Peyer's patch (tissue), 4 donors: ENCODE measurements at regions not wholly inside any gene's neighbourhood (a gene's known extent, or its start where the extent isn't known, plus 50 kb on each side); places are given as distances from the start of the nearest gene placed in this dataset.

Experiments used
- DNase-seq, 3 donors: peaks; one replicate each; pipeline ENCODE4 v3.0.0-alpha.2; 2017 to 2019
- H3K27ac ChIP-seq, 4 donors: fragments of 200-600 bp; sonication (generic); one replicate each; pipeline ENCODE4 v1.5.1; 2016 to 2019
- H3K27me3 ChIP-seq, 2 donors: fragments of 200-600 bp; sonication (generic); one replicate each; pipeline ENCODE4 v1.5.1; 2019
- H3K36me3 ChIP-seq, 3 donors: fragments of 200-600 bp; sonication (generic); one replicate each; pipeline ENCODE4 v1.5.1; 2016 to 2019
- H3K4me1 ChIP-seq, 4 donors: fragments of 200-600 bp; sonication (generic); one replicate each; pipeline ENCODE4 v1.5.1; 2016 to 2019
- H3K4me3 ChIP-seq, 4 donors: fragments of 200-600 bp; sonication (generic); 1 replicate in 3 of 4; 2 replicates in 1 of 4; pipeline ENCODE4 v1.5.1; 2016 to 2019; ENCODE audit warnings: mild to moderate bottlenecking in 1 of 4
- H3K9me3 ChIP-seq, 4 donors: fragments of 200-600 bp; sonication (generic); one replicate each; pipeline ENCODE4 v1.5.1; 2016 to 2019; ENCODE audit warnings: mild to moderate bottlenecking in 1 of 4
- CTCF ChIP-seq, 6 experiments: fragments of 450-650 bp in 4 of 6; fragments of 200-600 bp in 2 of 6; sonication (generic) in 1 of 6; IDR thresholded peaks; one replicate each; pipeline ENCODE4 v1.5.1; 2017 to 2019; ENCODE audit warnings: antibody characterized with exemption in 6 of 6, mild to moderate bottlenecking in 3 of 6, moderate library complexity in 1 of 6
- POLR2A ChIP-seq, 2 donors: fragments of 450-650 bp; IDR thresholded peaks; one replicate each; pipeline ENCODE4 v1.5.1; 2017; ENCODE audit warnings: antibody characterized with exemption in 2 of 2, mild to moderate bottlenecking in 2 of 2, moderate library complexity in 2 of 2

- TF ChIP-seq POLR2A (IDR thresholded peaks at IDR 0.05) (no peak), CTCF (IDR thresholded peaks at IDR 0.05) (no peak)
- Histone ChIP-seq H3K27ac (no peak overlapping the region), H3K36me3 (no peaks in the 10 kb centered on the region), H3K4me3 (no peak overlapping the region), H3K27me3 (no peaks in the 10 kb centered on the region), H3K4me1 (no peaks in the 10 kb centered on the region), H3K9me3 (peaks cover 0 to 4% (median 0%) of the 10 kb centered on the region in 4 donors)
- DNase-seq = no peak
These were observed 991.4 kb upstream of the SLIT2 start for GRCh38 chr4:19260346-19260745.

GRCh38 chr4:19259920-19260319 is 991.8 kb upstream of the SLIT2 start:
- H3K27me3 ChIP-seq = no peaks in the 10 kb centered on the region
- TF ChIP-seq POLR2A (IDR thresholded peaks at IDR 0.05) (no peak), CTCF (IDR thresholded peaks at IDR 0.05) (no peak)
- no peak overlapping the region for H3K4me3 ChIP-seq
- H3K9me3 ChIP-seq = peaks cover 0 to 4% (median 0%) of the 10 kb centered on the region in 4 donors
- no peak for DNase-seq
- H3K27ac ChIP-seq = no peak overlapping the region
- no peaks in the 10 kb centered on the region for H3K36me3 ChIP-seq
- H3K4me1 ChIP-seq = no peaks in the 10 kb centered on the region

- H3K27me3 ChIP-seq = no peaks in the 10 kb centered on the region
- no peak for DNase-seq
- H3K4me3 ChIP-seq = no peak overlapping the region
- no peak overlapping the region for H3K27ac ChIP-seq
- H3K4me1 ChIP-seq = no peaks in the 10 kb centered on the region
- TF ChIP-seq CTCF (IDR thresholded peaks at IDR 0.05) (no peak), POLR2A (IDR thresholded peaks at IDR 0.05) (no peak)
- H3K36me3 ChIP-seq = no peaks in the 10 kb centered on the region
- H3K9me3 ChIP-seq = peaks cover 0 to 4% (median 0%) of the 10 kb centered on the region in 4 donors
These were observed 994.9 kb upstream of the SLIT2 start for GRCh38 chr4:19256823-19257222.

- Histone ChIP-seq H3K9me3 (peaks cover 0 to 4% (median 0%) of the 10 kb centered on the region in 4 donors), H3K36me3 (no peaks in the 10 kb centered on the region), H3K4me3 (no peak overlapping the region), H3K27me3 (no peaks in the 10 kb centered on the region), H3K27ac (no peak overlapping the region), H3K4me1 (no peaks in the 10 kb centered on the region)
- no peak for TF ChIP-seq POLR2A (IDR thresholded peaks at IDR 0.05)
- no peak for TF ChIP-seq CTCF (IDR thresholded peaks at IDR 0.05)
- DNase-seq = no peak
These were observed 997.2 kb upstream of the SLIT2 start for GRCh38 chr4:19254486-19254885.

GRCh38 chr4:19248023-19248422 is 1003.7 kb upstream of the SLIT2 start:
- no peak for TF ChIP-seq CTCF (IDR thresholded peaks at IDR 0.05)
- TF ChIP-seq POLR2A (IDR thresholded peaks at IDR 0.05) = no peak
- H3K27ac ChIP-seq = no peak overlapping the region
- no peaks in the 10 kb centered on the region for H3K4me1 ChIP-seq
- H3K27me3 ChIP-seq = no peaks in the 10 kb centered on the region
- no peaks in the 10 kb centered on the region for H3K36me3 ChIP-seq
- no peak for DNase-seq
- H3K4me3 ChIP-seq = no peak overlapping the region
- H3K9me3 ChIP-seq = no peaks in the 10 kb centered on the region

GRCh38 chr4:19241895-19242294 is 1009.8 kb upstream of the SLIT2 start:
- Histone ChIP-seq H3K4me1 (no peaks in the 10 kb centered on the region), H3K9me3 (no peaks in the 10 kb centered on the region), H3K4me3 (no peak overlapping the region), H3K27me3 (no peaks in the 10 kb centered on the region), H3K27ac (no peak overlapping the region), H3K36me3 (no peaks in the 10 kb centered on the region)
- TF ChIP-seq CTCF (IDR thresholded peaks at IDR 0.05) (no peak), POLR2A (IDR thresholded peaks at IDR 0.05) (no peak)
- no peak for DNase-seq
